Vagina (tissue), 2 donors: ENCODE measurements at regions not wholly inside any gene's neighbourhood (a gene's known extent, or its start where the extent isn't known, plus 50 kb on each side); places are given as distances from the start of the nearest gene placed in this dataset.
A peak's percentile ranks its signal among the peaks of the same experiment; 100 is the strongest.
"Not testable (repeated sequence)": the region's sequence is repeated elsewhere in the genome, so short reads cannot be mapped to it uniquely, and the experiment has no call there.

ENCODE experiments used
- DNase-seq, 2 donors: peaks; one replicate each; pipeline ENCODE4 v3.0.0-alpha.2; 2017; ENCODE audit errors: extremely low spot score in 2 of 2
- H3K27ac ChIP-seq: fragments of 200-600 bp; sonication (generic); one replicate; pipeline ENCODE4 v1.5.1; 2019
- H3K27me3 ChIP-seq: fragments of 200-600 bp; sonication (generic); one replicate; pipeline ENCODE4 v1.5.1; 2019
- H3K36me3 ChIP-seq, 2 donors: fragments of 200-600 bp; sonication (generic); one replicate each; pipeline ENCODE4 v1.5.1; 2017 to 2019
- H3K4me1 ChIP-seq: fragments of 200-600 bp; sonication (generic); one replicate; pipeline ENCODE4 v1.5.1; 2019
- H3K4me3 ChIP-seq, 2 donors: fragments of 200-600 bp; sonication (generic); 1 replicate in 1 of 2; 2 replicates in 1 of 2; pipeline ENCODE4 v1.5.1; 2016 to 2019
- H3K9me3 ChIP-seq: fragments of 200-600 bp; sonication (generic); one replicate; pipeline ENCODE4 v1.5.1; 2019
- CTCF ChIP-seq, 3 experiments: fragments of 450-650 bp in 2 of 3; fragments of 200-600 bp in 1 of 3; sonication (generic) in 1 of 3; IDR thresholded peaks; one replicate each; pipeline ENCODE4 v1.5.1; 2017 to 2019; ENCODE audit warnings: antibody characterized with exemption in 3 of 3, mild to moderate bottlenecking in 2 of 3, moderate library complexity in 2 of 3
- POLR2A ChIP-seq, 2 donors: fragments of 450-650 bp; IDR thresholded peaks; one replicate each; pipeline ENCODE4 v1.6.1; 2017; ENCODE audit warnings: antibody characterized with exemption in 2 of 2, mild to moderate bottlenecking in 2 of 2, moderate library complexity in 2 of 2
- POLR2AphosphoS5 ChIP-seq, 2 donors: sonication (generic); formaldehyde crosslinking; IDR thresholded peaks; one replicate each; pipeline ENCODE4 v1.9.0; 2017; ENCODE audit warnings: antibody characterized with exemption in 2 of 2, mild to moderate bottlenecking in 2 of 2, low read depth in 1 of 2; ENCODE audit not compliant: insufficient read depth in 1 of 2
- intact Hi-C: fragments of 100-400 bp; cut with DNase I; formaldehyde crosslinking; loops from one replicate; pipeline ENCODE4 v1.15.1; 2023

GRCh38 chr5:17115855-17116254, 101.6 kb upstream of the BASP1 start:
- Histone ChIP-seq H3K4me3 (no peak overlapping the region), H3K9me3 (no peaks in the 10 kb centered on the region), H3K4me1 (no peaks in the 10 kb centered on the region), H3K36me3 (no peaks in the 10 kb centered on the region), H3K27me3 (no peaks in the 10 kb centered on the region), H3K27ac (no peak overlapping the region)
- DNase-seq, result no peak
- TF ChIP-seq POLR2AphosphoS5 (IDR thresholded peaks at IDR 0.05; ENCODE audit: insufficient read depth in 1 of 2, low read depth in 1 of 2) (no peak), POLR2A (IDR thresholded peaks at IDR 0.05) (no peak), CTCF (IDR thresholded peaks at IDR 0.05) (no peak)
- intact Hi-C loops, result no loop called here

- H3K27me3 ChIP-seq, result no peaks in the 10 kb centered on the region
- H3K4me1 ChIP-seq, result no peaks in the 10 kb centered on the region
Measured at GRCh38 chr5:17118631-17119030, 98.8 kb upstream of the BASP1 start.

GRCh38 chr5:17120209-17120608, 97.2 kb upstream of the BASP1 start:
- intact Hi-C loops, result no loop called here
- Histone ChIP-seq H3K4me3 (no peak overlapping the region), H3K4me1 (no peaks in the 10 kb centered on the region), H3K9me3 (no peaks in the 10 kb centered on the region), H3K27ac (no peak overlapping the region), H3K36me3 (no peaks in the 10 kb centered on the region), H3K27me3 (no peaks in the 10 kb centered on the region)
- DNase-seq, result no peak
- no peak for TF ChIP-seq POLR2A (IDR thresholded peaks at IDR 0.05)

More at GRCh38 chr5:17118631-17119030, 98.8 kb upstream of the BASP1 start:
- intact Hi-C loops, result no loop called here
- no peak overlapping the region for H3K4me3 ChIP-seq
- no peak for TF ChIP-seq CTCF (IDR thresholded peaks at IDR 0.05)
- TF ChIP-seq POLR2A (IDR thresholded peaks at IDR 0.05), result no peak
- peak in 1 of 2 donors; percentile 51 for TF ChIP-seq POLR2AphosphoS5 (IDR thresholded peaks at IDR 0.05; ENCODE audit: insufficient read depth in 1 of 2, low read depth in 1 of 2)
- no peaks in the 10 kb centered on the region for H3K36me3 ChIP-seq
- H3K9me3 ChIP-seq, result no peaks in the 10 kb centered on the region
- no peak for DNase-seq
- H3K27ac ChIP-seq, result no peak overlapping the region

GRCh38 chr5:17121776-17122175, 95.7 kb upstream of the BASP1 start:
- Histone ChIP-seq H3K4me3 (no peak overlapping the region), H3K9me3 (no peaks in the 10 kb centered on the region), H3K27ac (no peak overlapping the region), H3K4me1 (no peaks in the 10 kb centered on the region), H3K27me3 (no peaks in the 10 kb centered on the region), H3K36me3 (no peaks in the 10 kb centered on the region)
- intact Hi-C loops, result no loop called here
- DNase-seq, result no peak
- TF ChIP-seq CTCF (IDR thresholded peaks at IDR 0.05), result no peak
- TF ChIP-seq POLR2AphosphoS5 (IDR thresholded peaks at IDR 0.05; ENCODE audit: insufficient read depth in 1 of 2, low read depth in 1 of 2), result no peak
- no peak for TF ChIP-seq POLR2A (IDR thresholded peaks at IDR 0.05)

GRCh38 chr5:17123010-17123409, 94.4 kb upstream of the BASP1 start:
- Histone ChIP-seq H3K27me3 (no peaks in the 10 kb centered on the region), H3K9me3 (no peaks in the 10 kb centered on the region), H3K36me3 (no peaks in the 10 kb centered on the region), H3K4me3 (no peak overlapping the region), H3K4me1 (no peaks in the 10 kb centered on the region), H3K27ac (no peak overlapping the region)
- intact Hi-C loops, result no loop called here
- DNase-seq, result no peak
- TF ChIP-seq POLR2A (IDR thresholded peaks at IDR 0.05), result no peak
- TF ChIP-seq CTCF (IDR thresholded peaks at IDR 0.05), result no peak
- no peak for TF ChIP-seq POLR2AphosphoS5 (IDR thresholded peaks at IDR 0.05; ENCODE audit: insufficient read depth in 1 of 2, low read depth in 1 of 2)

GRCh38 chr5:17123773-17124172, 93.7 kb upstream of the BASP1 start:
- H3K4me3 ChIP-seq, intact Hi-C loops, H3K27me3 ChIP-seq, H3K4me1 ChIP-seq, H3K9me3 ChIP-seq, DNase-seq, H3K27ac ChIP-seq, H3K36me3 ChIP-seq: not testable (repeated sequence)
